Body of pancreas (tissue), 4 donors: ENCODE measurements at regions not wholly inside any gene's neighbourhood (a gene's known extent, or its start where the extent isn't known, plus 50 kb on each side); places are given as distances from the start of the nearest gene placed in this dataset.

Source experiments
- POLR2A ChIP-seq, 3 donors: fragments of 450-650 bp; IDR thresholded peaks; one replicate each; pipeline ENCODE4 v1.6.1; 2016; ENCODE audit warnings: antibody characterized with exemption in 3 of 3, mild to moderate bottlenecking in 2 of 3
- TF ChIP-seq, protein P1 (sequence below), 7 experiments: fragments of 450-650 bp in 4 of 7; fragments of 200-600 bp in 3 of 7; sonication (generic) in 3 of 7; IDR thresholded peaks; one replicate each; pipeline ENCODE4 v1.5.1; 2016 to 2019; ENCODE audit warnings: antibody characterized with exemption in 7 of 7

DNA sequence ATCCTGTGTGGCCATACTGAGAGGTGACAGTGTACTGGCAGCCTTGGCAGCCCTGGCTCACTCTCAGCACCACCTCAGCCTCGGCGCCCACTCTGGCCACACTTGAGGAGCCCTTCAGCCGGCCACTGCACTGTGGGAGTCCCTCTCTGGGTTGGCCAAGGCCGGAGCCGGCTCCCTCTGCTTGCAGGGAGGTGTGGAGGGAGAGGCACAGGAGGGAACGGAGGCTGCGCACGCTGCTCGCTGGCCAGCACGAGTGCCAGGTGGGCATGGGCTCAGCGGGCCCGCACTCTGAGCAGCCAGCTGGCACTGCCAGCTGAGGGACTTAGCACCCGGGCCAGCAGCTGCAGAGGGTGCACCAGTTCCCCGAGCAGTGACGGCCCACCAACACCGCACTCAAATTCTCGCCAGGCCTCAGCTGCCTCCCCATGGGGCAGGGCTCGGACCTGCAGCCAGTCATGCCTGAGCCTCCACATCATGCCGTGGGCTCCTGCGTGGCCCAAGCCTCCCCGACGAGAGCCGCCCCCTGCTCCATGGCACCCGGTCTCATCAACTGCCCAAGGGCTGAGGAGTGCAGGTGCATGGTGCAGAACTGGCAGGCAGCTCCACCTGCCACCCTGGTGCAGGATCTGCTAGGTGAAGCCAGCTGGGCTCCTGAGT, 184.4 kb upstream of the TOX3 start:
- TF ChIP-seq, protein P1, sequence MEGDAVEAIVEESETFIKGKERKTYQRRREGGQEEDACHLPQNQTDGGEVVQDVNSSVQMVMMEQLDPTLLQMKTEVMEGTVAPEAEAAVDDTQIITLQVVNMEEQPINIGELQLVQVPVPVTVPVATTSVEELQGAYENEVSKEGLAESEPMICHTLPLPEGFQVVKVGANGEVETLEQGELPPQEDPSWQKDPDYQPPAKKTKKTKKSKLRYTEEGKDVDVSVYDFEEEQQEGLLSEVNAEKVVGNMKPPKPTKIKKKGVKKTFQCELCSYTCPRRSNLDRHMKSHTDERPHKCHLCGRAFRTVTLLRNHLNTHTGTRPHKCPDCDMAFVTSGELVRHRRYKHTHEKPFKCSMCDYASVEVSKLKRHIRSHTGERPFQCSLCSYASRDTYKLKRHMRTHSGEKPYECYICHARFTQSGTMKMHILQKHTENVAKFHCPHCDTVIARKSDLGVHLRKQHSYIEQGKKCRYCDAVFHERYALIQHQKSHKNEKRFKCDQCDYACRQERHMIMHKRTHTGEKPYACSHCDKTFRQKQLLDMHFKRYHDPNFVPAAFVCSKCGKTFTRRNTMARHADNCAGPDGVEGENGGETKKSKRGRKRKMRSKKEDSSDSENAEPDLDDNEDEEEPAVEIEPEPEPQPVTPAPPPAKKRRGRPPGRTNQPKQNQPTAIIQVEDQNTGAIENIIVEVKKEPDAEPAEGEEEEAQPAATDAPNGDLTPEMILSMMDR (IDR thresholded peaks at IDR 0.05): no peak
- no peak for TF ChIP-seq POLR2A (IDR thresholded peaks at IDR 0.05)
